HepG2 (cell line): ENCODE measurements at regions not wholly inside any gene's neighbourhood (a gene's known extent, or its start where the extent isn't known, plus 50 kb on each side); places are given as distances from the start of the nearest gene placed in this dataset.

ENCODE experiments used
- CBX5 ChIP-seq: sonication (generic); formaldehyde crosslinking; IDR thresholded peaks from 2 replicates; pipeline ENCODE4 v1.4.0; 2020; ENCODE audit warnings: missing genetic modification reagents, borderline replicate concordance
- CTCF ChIP-seq: sonication (generic); formaldehyde crosslinking; IDR thresholded peaks from 2 replicates; pipeline ENCODE4 v1.5.0; 2020; ENCODE audit warnings: mild to moderate bottlenecking, missing genetic modification reagents, moderate library complexity
- PAF1 ChIP-seq: IDR thresholded peaks from 2 replicates; pipeline ENCODE4 v1.6.1; 2016; ENCODE audit warnings: missing genetic modification reagents, missing compliant biosample characterization
- RFX5 ChIP-seq: IDR thresholded peaks from 2 replicates; pipeline ENCODE4 v1.6.1; 2011; ENCODE audit warnings: low read depth, low read length, improper control_type of control experiment
- ZHX1 ChIP-seq: sonication (generic); formaldehyde crosslinking; IDR thresholded peaks from 2 replicates; pipeline ENCODE4 v1.8.1; 2022; ENCODE audit warnings: low read depth, mild to moderate bottlenecking, missing genetic modification reagents

- no peak for TF ChIP-seq ZHX1
- no peak for TF ChIP-seq RFX5
- TF ChIP-seq CBX5 = no peak
- TF ChIP-seq CTCF (CRISPR knock-in tag) = no peak
- no peak for TF ChIP-seq PAF1 (CRISPR knock-in tag)
Measured at GRCh38 chr16:54999481-54999880, 68.8 kb downstream of the IRX5 start.
